Small intestine (tissue), 7 donors: ENCODE measurements at regions not wholly inside any gene's neighbourhood (a gene's known extent, or its start where the extent isn't known, plus 50 kb on each side); places are given as distances from the start of the nearest gene placed in this dataset.

Experiments used
- DNase-seq, 2 donors: peaks; one replicate each; pipeline versions ENCODE4 v3.0.0 to v3.0.0-alpha.2; 2013
- FAIRE-seq: peaks from 2 replicates; lab custom pipeline; 2012; peaks lifted over from hg19 to GRCh38; lab: Jason Lieb, UNC
- H3K27ac ChIP-seq, 3 donors: one replicate each; pipeline ENCODE4 v1.5.1; 2013; ENCODE audit warnings: low read length in 2 of 3, mild to moderate bottlenecking in 2 of 3, control low read depth in 1 of 3, inconsistent platforms in 1 of 3, low read depth in 1 of 3, moderate library complexity in 1 of 3
- H3K27me3 ChIP-seq, 3 donors: one replicate each; pipeline ENCODE4 v1.6.1; 2013; ENCODE audit warnings: low read length in 3 of 3, inconsistent platforms in 1 of 3; ENCODE audit not compliant: control insufficient read depth in 3 of 3, insufficient read depth in 3 of 3
- H3K36me3 ChIP-seq, 3 donors: one replicate each; pipeline ENCODE4 v1.6.1; 2013; ENCODE audit warnings: low read length in 3 of 3, inconsistent platforms in 1 of 3, low read depth in 1 of 3, mild to moderate bottlenecking in 1 of 3, moderate library complexity in 1 of 3; ENCODE audit not compliant: control insufficient read depth in 3 of 3, insufficient read depth in 2 of 3
- H3K4me1 ChIP-seq, 3 donors: one replicate each; pipeline ENCODE4 v1.6.1; 2013; ENCODE audit warnings: low read length in 2 of 3, inconsistent platforms in 1 of 3, low read depth in 1 of 3, mild to moderate bottlenecking in 1 of 3, moderate library complexity in 1 of 3; ENCODE audit not compliant: control insufficient read depth in 3 of 3, insufficient read depth in 2 of 3
- H3K4me3 ChIP-seq, 3 donors: one replicate each; pipeline ENCODE4 v1.5.1; 2013; ENCODE audit warnings: low read length in 3 of 3, control low read depth in 1 of 3, inconsistent platforms in 1 of 3, low read depth in 1 of 3, mild to moderate bottlenecking in 1 of 3, moderate library complexity in 1 of 3
- H3K9me3 ChIP-seq, 2 donors: one replicate each; pipeline ENCODE4 v1.6.1; 2013; ENCODE audit warnings: low read depth in 1 of 2, low read length in 1 of 2; ENCODE audit not compliant: control insufficient read depth in 2 of 2, insufficient read depth in 1 of 2
- WGBS, 3 donors: extraction: QIAGEN DNeasy Blood & Tissue Kit; methylation state at CpG; one replicate each; pipeline ENCODE4 v1.1.7; 2013; 5-methylcytosine and 5-hydroxymethylcytosine counted together
- donor health status: healthy with polysubstance abuse.
- donor health status: control.
- donor health status: control.
- donor health status: Bipolar disorder and iron deficiency.
- donor health status: healthy.

DNA sequence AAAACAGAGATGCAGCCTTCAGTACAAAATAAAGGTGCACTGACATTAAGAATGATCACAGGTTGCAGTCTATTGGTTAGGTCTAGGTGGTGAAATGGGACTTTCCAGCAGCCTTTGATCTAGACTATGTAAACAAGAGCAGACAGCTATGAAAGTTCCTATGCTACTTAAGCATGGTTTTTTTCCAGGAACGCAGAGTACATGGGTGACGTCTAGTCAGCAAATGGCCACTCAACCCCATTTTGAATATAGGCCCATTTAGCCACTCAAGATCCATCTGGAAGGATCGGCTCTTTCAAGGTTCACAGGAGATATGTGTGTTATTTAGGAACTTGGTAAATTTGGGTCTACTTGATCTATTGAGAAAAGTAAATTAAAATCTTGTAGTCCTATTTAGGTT lies 1424.6 kb upstream of the LRRTM3 start:
- 40 to 71% (median 41%) methylated on average over 3 of the region's 3 CpGs for WGBS, 3 donors
- FAIRE-seq, result no peak
- H3K9me3 ChIP-seq, result no peaks in the 10 kb centered on the region

DNA sequence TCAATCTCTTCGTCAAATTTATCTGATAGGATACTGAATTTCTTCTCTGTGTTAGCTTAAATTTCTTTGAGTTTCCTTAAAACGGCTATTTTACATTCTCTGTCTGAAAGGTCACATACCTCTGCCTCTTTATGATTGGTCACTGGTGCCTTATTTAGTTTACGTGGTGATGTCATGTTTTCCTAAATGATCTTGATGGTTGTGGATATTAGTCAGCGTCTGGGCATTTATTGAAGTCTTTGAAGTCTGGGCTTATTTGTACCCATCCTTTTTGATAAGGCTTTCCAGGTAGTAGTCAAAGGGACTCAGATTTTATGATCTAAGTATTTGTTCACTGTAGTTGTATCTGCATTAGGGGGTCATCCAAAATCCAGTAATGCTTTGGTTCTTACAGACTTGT lies 1407.5 kb upstream of the LRRTM3 start:
- 68 to 72% (median 69%) methylated on average over 4 of the region's 4 CpGs for WGBS, 3 donors
- H3K4me1 ChIP-seq, result no peaks in the 10 kb centered on the region
- H3K4me3 ChIP-seq, result no peak overlapping the region
- no peak overlapping the region for H3K27ac ChIP-seq
- DNase-seq (no peak), FAIRE-seq (no peak)
- no peaks in the 10 kb centered on the region for H3K36me3 ChIP-seq
- no peaks in the 10 kb centered on the region for H3K9me3 ChIP-seq
- no peaks in the 10 kb centered on the region for H3K27me3 ChIP-seq

More for the DNA sequence above, 1424.6 kb upstream of the LRRTM3 start:
- Histone ChIP-seq H3K4me1 (no peaks in the 10 kb centered on the region), H3K27ac (no peak overlapping the region), H3K4me3 (no peak overlapping the region), H3K27me3 (no peaks in the 10 kb centered on the region), H3K36me3 (no peaks in the 10 kb centered on the region)
- peak in 1 of 2 donors; percentile 7 for DNase-seq

DNA sequence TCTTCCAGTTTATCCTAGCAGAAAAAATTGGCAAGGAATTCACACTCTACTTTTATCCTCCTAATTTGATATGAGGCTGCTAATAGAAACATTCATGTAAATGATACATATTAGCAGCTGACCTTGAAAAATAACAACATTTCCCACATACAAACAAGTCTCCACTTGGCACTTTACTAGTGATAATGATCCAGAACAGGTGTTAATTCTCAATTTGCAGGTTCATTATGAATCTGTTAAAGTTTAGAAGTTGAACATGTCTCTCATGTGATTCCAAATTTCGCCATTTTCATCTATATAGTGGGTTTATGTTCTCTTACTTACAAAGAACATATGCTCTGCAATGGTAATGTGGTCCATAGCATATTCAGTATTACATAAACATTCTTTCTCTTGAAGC lies 1396.8 kb upstream of the LRRTM3 start:
- WGBS, 3 donors, result 49 to 55% (median 53%) methylated on average over 1 of the region's 1 CpG

GRCh38 chr10:65531545-65531944 lies 1394.3 kb upstream of the LRRTM3 start:
- WGBS, 3 donors, result 83 to 89% (median 88%) methylated on average over 5 of the region's 5 CpGs
- Histone ChIP-seq H3K9me3 (no peaks in the 10 kb centered on the region), H3K4me1 (no peaks in the 10 kb centered on the region), H3K27ac (no peak overlapping the region), H3K4me3 (no peak overlapping the region), H3K27me3 (no peaks in the 10 kb centered on the region), H3K36me3 (no peaks in the 10 kb centered on the region)
- FAIRE-seq (no peak), DNase-seq (no peak)

More for the DNA sequence above, 1396.8 kb upstream of the LRRTM3 start:
- Histone ChIP-seq H3K27me3 (no peaks in the 10 kb centered on the region), H3K36me3 (no peaks in the 10 kb centered on the region), H3K4me1 (no peaks in the 10 kb centered on the region), H3K27ac (no peak overlapping the region), H3K4me3 (no peak overlapping the region), H3K9me3 (no peaks in the 10 kb centered on the region)
- FAIRE-seq, result no peak
- DNase-seq, result no peak

DNA sequence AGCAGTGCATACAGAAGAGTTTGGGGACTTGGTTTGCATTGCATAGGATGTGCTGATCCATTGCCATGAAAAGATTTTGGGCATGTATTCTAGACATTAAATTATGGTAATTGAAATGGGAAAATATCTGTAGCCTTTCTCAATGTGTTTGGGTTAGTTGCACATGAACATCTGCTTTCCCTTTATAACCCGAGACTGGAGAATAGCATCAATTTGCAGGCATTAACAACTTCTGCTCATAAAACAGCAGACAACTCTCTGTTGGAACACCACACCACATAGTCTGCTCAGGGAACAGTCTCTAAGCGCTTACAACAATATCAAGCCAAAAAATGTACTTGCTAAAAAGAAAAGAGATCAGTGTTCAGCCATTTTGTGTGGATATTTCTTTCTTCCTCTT lies 1391.1 kb upstream of the LRRTM3 start:
- no peaks in the 10 kb centered on the region for H3K36me3 ChIP-seq
- FAIRE-seq (no peak), DNase-seq (no peak)
- no peak overlapping the region for H3K27ac ChIP-seq
- H3K27me3 ChIP-seq, result no peaks in the 10 kb centered on the region
- H3K9me3 ChIP-seq, result no peaks in the 10 kb centered on the region
- no peak overlapping the region for H3K4me3 ChIP-seq
- H3K4me1 ChIP-seq, result no peaks in the 10 kb centered on the region
- WGBS, 3 donors, result 68 to 87% (median 84%) methylated on average over 2 of the region's 2 CpGs

DNA sequence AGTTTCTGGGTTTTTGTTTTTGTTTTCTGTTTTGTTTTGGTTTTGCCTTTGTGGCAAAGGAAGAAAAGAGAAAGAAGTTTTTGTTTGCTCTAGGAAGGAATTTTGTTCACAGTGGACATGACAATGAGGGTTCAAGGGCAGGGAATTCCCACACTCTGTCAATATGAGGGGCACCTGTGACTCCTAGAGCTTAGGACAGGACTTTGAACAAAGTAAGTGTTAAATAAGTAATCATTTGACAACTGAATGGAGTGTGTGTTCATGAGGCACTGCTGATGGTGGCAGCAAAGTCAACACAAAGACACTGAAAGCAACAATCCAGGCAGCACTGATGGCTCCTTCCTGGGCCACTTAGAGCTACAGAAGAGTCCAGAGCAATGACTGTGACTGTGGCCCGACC lies 1381.1 kb upstream of the LRRTM3 start:
- FAIRE-seq (no peak), DNase-seq (peak in 1 of 2 donors; percentile 3)
- Histone ChIP-seq H3K36me3 (no peaks in the 10 kb centered on the region), H3K9me3 (no peaks in the 10 kb centered on the region), H3K4me3 (no peak overlapping the region), H3K27ac (no peak overlapping the region), H3K27me3 (no peaks in the 10 kb centered on the region), H3K4me1 (no peaks in the 10 kb centered on the region)
- WGBS, 3 donors, result 53 to 76% (median 68%) methylated on average over 1 of the region's 1 CpG

DNA sequence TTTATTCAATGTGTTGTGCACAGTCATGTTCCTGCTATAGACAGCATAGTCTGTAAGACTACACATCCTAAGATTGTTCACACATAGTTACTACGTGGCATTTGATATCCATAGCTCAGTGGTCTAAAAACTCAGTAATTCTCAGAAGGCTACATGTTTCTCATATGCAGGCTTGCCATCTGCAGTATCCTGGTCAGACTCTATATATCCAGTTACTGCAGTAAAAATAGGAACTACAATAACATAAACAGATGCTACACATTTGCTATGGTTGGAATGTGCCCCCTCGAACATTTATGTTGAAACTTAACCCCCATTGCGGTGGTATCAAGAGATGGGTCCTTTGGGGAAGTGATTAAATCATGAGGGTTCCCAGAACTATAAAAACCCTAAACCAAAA lies 1377.8 kb upstream of the LRRTM3 start:
- no peaks in the 10 kb centered on the region for H3K4me1 ChIP-seq
- DNase-seq (no peak), FAIRE-seq (no peak)
- H3K4me3 ChIP-seq, result no peak overlapping the region
- WGBS, 3 donors, result 68 to 75% (median 70%) methylated on average over 3 of the region's 3 CpGs
- no peaks in the 10 kb centered on the region for H3K9me3 ChIP-seq
- no peaks in the 10 kb centered on the region for H3K36me3 ChIP-seq
- H3K27me3 ChIP-seq, result no peaks in the 10 kb centered on the region
- H3K27ac ChIP-seq, result no peak overlapping the region

- Histone ChIP-seq H3K27me3 (no peaks in the 10 kb centered on the region), H3K27ac (no peak overlapping the region), H3K4me1 (no peaks in the 10 kb centered on the region), H3K4me3 (no peak overlapping the region), H3K36me3 (no peaks in the 10 kb centered on the region), H3K9me3 (no peaks in the 10 kb centered on the region)
- FAIRE-seq, result no peak
- WGBS, 3 donors, result 77 to 85% (median 78%) methylated on average over 4 of the region's 4 CpGs
- DNase-seq, result no peak
Measured at GRCh38 chr10:65550761-65551160, 1375.1 kb upstream of the LRRTM3 start.

DNA sequence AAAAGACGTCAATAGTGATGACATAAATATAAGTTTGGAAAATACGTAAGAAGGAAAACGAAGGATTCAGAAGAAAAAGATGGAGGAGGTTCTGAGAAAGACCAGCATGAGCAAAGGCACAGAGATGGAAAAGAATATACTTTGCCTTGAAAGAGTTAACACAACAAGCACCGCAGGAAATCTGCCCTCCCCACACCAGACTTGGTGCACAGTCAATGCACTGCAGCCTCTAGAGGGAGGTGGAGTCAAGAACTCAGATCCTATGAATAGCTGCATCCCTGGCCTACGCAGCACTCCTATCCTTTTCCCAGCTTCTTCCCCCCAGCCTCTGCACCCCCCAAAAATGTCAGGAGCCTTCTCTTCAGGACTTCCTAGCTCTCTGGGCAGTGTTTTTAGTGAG lies 1370.6 kb upstream of the LRRTM3 start:
- FAIRE-seq (no peak), DNase-seq (no peak)
- WGBS, 3 donors, result 76 to 86% (median 80%) methylated on average over 5 of the region's 5 CpGs
- H3K36me3 ChIP-seq, result no peaks in the 10 kb centered on the region
- H3K4me1 ChIP-seq, result no peaks in the 10 kb centered on the region
- H3K27me3 ChIP-seq, result no peaks in the 10 kb centered on the region
- no peak overlapping the region for H3K4me3 ChIP-seq
- H3K9me3 ChIP-seq, result no peaks in the 10 kb centered on the region
- no peak overlapping the region for H3K27ac ChIP-seq
